CD4-positive, alpha-beta T cell (primary cell): ENCODE measurements at regions not wholly inside any gene's neighbourhood (a gene's known extent, or its start where the extent isn't known, plus 50 kb on each side); places are given as distances from the start of the nearest gene placed in this dataset.

Experiments
- ATAC-seq: fragments of 200-7000 bp; cut with Tn5 transposase; one replicate; pipeline ENCODE4 v1.10.0; 2022; ENCODE audit warnings: mild to moderate bottlenecking; ENCODE audit not compliant: poor library complexity
- CTCF ChIA-PET: fragments of 350-600 bp; sonication (Branson Sonifier 250); formaldehyde crosslinking; loops from one replicate; lab custom pipeline; 2021; ENCODE audit warnings: antibody characterized with exemption, inconsistent platforms; lab: Charles Lee
- POLR2A ChIA-PET: fragments of 350-600 bp; sonication (Branson Sonifier 250); formaldehyde crosslinking; loops from one replicate; lab custom pipeline; 2021; ENCODE audit warnings: antibody characterized with exemption, inconsistent platforms; lab: Charles Lee
- DNase-seq, 14 experiments: peaks; one replicate each; pipeline ENCODE4 v3.0.0-alpha.2; 2013 to 2020; ENCODE audit warnings: mixed read lengths in 2 of 14
- H3K27ac ChIP-seq, 2 donors: one replicate each; pipeline versions ENCODE4 v1.5.1 to v1.7.0; 2013; ENCODE audit warnings: low read length in 2 of 2, low read depth in 1 of 2, mild to moderate bottlenecking in 1 of 2
- H3K27me3 ChIP-seq, 2 experiments: 1 replicate in 1 of 2; 2 replicates in 1 of 2; pipeline versions ENCODE4 v1.6.1 to v1.7.0; 2013; ENCODE audit warnings: low read length in 2 of 2, control low read depth in 1 of 2, mild to moderate bottlenecking in 1 of 2, moderate library complexity in 1 of 2; ENCODE audit not compliant: insufficient read depth in 2 of 2, control insufficient read depth in 1 of 2
- H3K36me3 ChIP-seq: one replicate; pipeline ENCODE4 v1.6.1; 2013; ENCODE audit warnings: low read length, control low read depth; ENCODE audit not compliant: insufficient read depth
- H3K4me1 ChIP-seq: one replicate; pipeline ENCODE4 v1.6.1; 2013; ENCODE audit warnings: low read length, control low read depth; ENCODE audit not compliant: insufficient read depth
- H3K4me3 ChIP-seq: one replicate; pipeline ENCODE4 v1.5.1; 2013; ENCODE audit warnings: mild to moderate bottlenecking, low read length, moderate library complexity
- H3K9me3 ChIP-seq, 2 experiments: 1 replicate in 1 of 2; 2 replicates in 1 of 2; pipeline versions ENCODE4 v1.6.1 to v1.7.0; 2013; ENCODE audit warnings: low read length in 2 of 2, mild to moderate bottlenecking in 2 of 2, control low read depth in 1 of 2, moderate library complexity in 1 of 2; ENCODE audit not compliant: control insufficient read depth in 1 of 2, insufficient read depth in 1 of 2
- H3K27ac Mint-ChIP-seq: one replicate; pipeline ENCODE4 v1.8.0; 2020; ENCODE audit warnings: mixed read lengths
- H3K27me3 Mint-ChIP-seq: one replicate; pipeline ENCODE4 v1.8.0; 2021; ENCODE audit warnings: mixed read lengths
- H3K36me3 Mint-ChIP-seq: one replicate; pipeline ENCODE4 v1.8.0; 2021; ENCODE audit warnings: low read depth, mixed read lengths
- H3K4me1 Mint-ChIP-seq: one replicate; pipeline ENCODE4 v1.8.0; 2021; ENCODE audit warnings: low read depth, mixed read lengths
- H3K4me3 Mint-ChIP-seq: one replicate; pipeline ENCODE4 v1.8.0; 2020; ENCODE audit warnings: mild to moderate bottlenecking, mixed read lengths
- H3K9me3 Mint-ChIP-seq: one replicate; pipeline ENCODE4 v1.8.0; 2020; ENCODE audit warnings: mixed read lengths
- CTCF ChIP-seq: fragments of 200-600 bp; IDR thresholded peaks from one replicate; pipeline ENCODE4 v1.8.0; 2022; ENCODE audit warnings: antibody characterized with exemption, mild to moderate bottlenecking
- intact Hi-C, 2 experiments: fragments of 100-400 bp; cut with DNase I in 1 of 2; cut with micrococcal nuclease in 1 of 2; formaldehyde crosslinking; loops; one replicate each; pipeline versions ENCODE4 v1.15.1 to v1.9.0; 2023 to 2025; cut with DNase I, micrococcal nuclease

DNA sequence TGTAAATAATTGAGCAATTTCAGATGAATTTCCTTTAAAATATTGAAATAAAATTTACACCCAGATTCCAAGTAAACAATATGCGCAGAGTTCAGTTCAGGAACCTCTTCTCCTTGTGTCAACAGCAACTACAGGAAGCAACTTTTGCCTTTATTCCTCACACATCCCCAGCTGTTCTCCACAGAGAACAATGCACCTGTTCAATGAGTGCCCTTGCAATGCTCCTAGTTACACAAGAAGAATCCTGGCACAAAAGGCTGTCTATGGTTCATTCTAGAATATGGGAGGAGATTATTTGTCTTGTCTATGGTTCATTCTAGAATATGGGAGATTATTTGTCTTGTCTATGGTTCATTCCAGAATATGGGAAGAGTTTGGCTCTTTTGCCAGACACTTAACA is 454.9 kb downstream of the BTBD3 start:
- no peak for TF ChIP-seq CTCF
- Histone ChIP-seq H3K9me3 (no peaks in the 10 kb centered on the region), H3K36me3 (no peaks in the 10 kb centered on the region), H3K27ac (no peak overlapping the region), H3K27me3 (no peaks in the 10 kb centered on the region), H3K4me1 (no peaks in the 10 kb centered on the region), H3K4me3 (no peak overlapping the region)
- peaks cover 5% of the 10 kb centered on the region for H3K9me3 Mint-ChIP-seq
- H3K4me3 Mint-ChIP-seq: no peak overlapping the region
- POLR2A ChIA-PET: no interaction called here
- CTCF ChIA-PET: no interaction called here
- DNase-seq: no peak
- intact Hi-C loops: no loop called here
- no peak for ATAC-seq
- no peaks in the 10 kb centered on the region for H3K36me3 Mint-ChIP-seq
- no peaks in the 10 kb centered on the region for H3K4me1 Mint-ChIP-seq
- no peaks in the 10 kb centered on the region for H3K27me3 Mint-ChIP-seq
- H3K27ac Mint-ChIP-seq: no peak overlapping the region

GRCh38 chr20:12375967-12376366 is 458.3 kb downstream of the BTBD3 start:
- no peaks in the 10 kb centered on the region for H3K4me1 ChIP-seq
- ATAC-seq: no peak
- H3K4me3 ChIP-seq: no peak overlapping the region
- POLR2A ChIA-PET: no interaction called here
- H3K27me3 Mint-ChIP-seq: no peaks in the 10 kb centered on the region
- no peaks in the 10 kb centered on the region for H3K4me1 Mint-ChIP-seq
- no peaks in the 10 kb centered on the region for H3K36me3 ChIP-seq
- H3K4me3 Mint-ChIP-seq: no peak overlapping the region
- peaks cover 8% of the 10 kb centered on the region for H3K9me3 Mint-ChIP-seq
- no peaks in the 10 kb centered on the region for H3K9me3 ChIP-seq
- intact Hi-C loops: no loop called here
- H3K27ac Mint-ChIP-seq: no peak overlapping the region
- no peaks in the 10 kb centered on the region for H3K36me3 Mint-ChIP-seq
- H3K27me3 ChIP-seq: no peaks in the 10 kb centered on the region
- DNase-seq: no peak
- CTCF ChIA-PET: no interaction called here
- H3K27ac ChIP-seq: no peak overlapping the region
- TF ChIP-seq CTCF: no peak

- Histone ChIP-seq H3K9me3 (peaks cover 0 to 7% of the 10 kb centered on the region in 2 experiments), H3K27ac (no peak overlapping the region), H3K4me1 (no peaks in the 10 kb centered on the region), H3K36me3 (no peaks in the 10 kb centered on the region), H3K4me3 (no peak overlapping the region), H3K27me3 (no peaks in the 10 kb centered on the region)
- no peak for TF ChIP-seq CTCF
- DNase-seq (no peak), ATAC-seq (no peak)
- POLR2A ChIA-PET: no interaction called here
- H3K27ac Mint-ChIP-seq: no peak overlapping the region
- no peaks in the 10 kb centered on the region for H3K36me3 Mint-ChIP-seq
- H3K4me1 Mint-ChIP-seq: no peaks in the 10 kb centered on the region
- no peaks in the 10 kb centered on the region for H3K27me3 Mint-ChIP-seq
- CTCF ChIA-PET: no interaction called here
- H3K4me3 Mint-ChIP-seq: no peak overlapping the region
- H3K9me3 Mint-ChIP-seq: peaks cover 15% of the 10 kb centered on the region
- intact Hi-C loops: no loop called here
These were observed 466.1 kb downstream of the BTBD3 start for GRCh38 chr20:12383821-12384220.
